ENCODE measurements at regions not wholly inside any gene's neighbourhood (a gene's known extent, or its start where the extent isn't known, plus 50 kb on each side); places are given as distances from the start of the nearest gene placed in this dataset.
"Not testable (repeated sequence)": the region's sequence is repeated elsewhere in the genome, so short reads cannot be mapped to it uniquely, and the experiment has no call there.

DNA sequence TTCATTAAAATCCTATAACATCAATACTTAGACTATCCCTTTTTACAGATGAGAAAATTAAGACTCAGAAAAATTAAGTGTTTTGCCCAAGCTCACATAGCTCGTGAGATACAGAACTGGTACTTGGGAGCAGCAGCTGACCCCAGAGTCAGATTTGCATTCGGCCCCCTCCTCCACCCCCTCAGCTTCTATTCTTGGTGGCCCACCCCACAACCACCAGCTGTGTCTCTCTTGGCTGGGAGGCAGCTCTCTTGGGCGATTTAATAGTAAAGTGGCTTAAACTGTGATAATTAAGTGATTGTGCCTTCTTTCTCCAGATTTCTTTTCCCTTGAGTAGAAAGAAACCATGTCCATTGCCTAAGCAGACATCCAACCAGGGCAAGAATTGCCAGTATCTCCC, 203.6 kb upstream of the PDZRN3 start:
- Histone ChIP-seq H3K4me3 (ENCODE audit: low read length) (no peak overlapping the region), H3K36me3 (ENCODE audit: control insufficient read depth, low read length) (no peaks in the 10 kb centered on the region), H3K27me3 (ENCODE audit: control insufficient read depth, low read length) (no peaks in the 10 kb centered on the region), H3K9me2 (replicated peaks; ENCODE audit: control insufficient read depth, low read length) (no peaks in the 10 kb centered on the region), H3K27ac (ENCODE audit: low read depth, low read length) (no peak overlapping the region), H4K20me1 (ENCODE audit: control insufficient read depth, insufficient read depth, low read depth, low read length) (no peaks in the 10 kb centered on the region), H3K79me2 (ENCODE audit: control insufficient read depth, low read length) (no peaks in the 10 kb centered on the region), H3K9me3 (ENCODE audit: control insufficient read depth, insufficient read depth, low read length) (no peaks in the 10 kb centered on the region), H3K4me1 (ENCODE audit: control insufficient read depth, low read length) (no peaks in the 10 kb centered on the region), H3K4me2 (ENCODE audit: low read length) (no peak overlapping the region), H3F3A (ENCODE audit: control insufficient read depth, insufficient read depth) (no peaks in the 10 kb centered on the region)
- TF ChIP-seq CTCF (IDR thresholded peaks at IDR 0.05; ENCODE audit: low read depth, low read length, poor library complexity, severe bottlenecking) (no peak), EZH2phosphoT487 (IDR thresholded peaks at IDR 0.05; ENCODE audit: borderline replicate concordance, low read length) (no peak)

DNA sequence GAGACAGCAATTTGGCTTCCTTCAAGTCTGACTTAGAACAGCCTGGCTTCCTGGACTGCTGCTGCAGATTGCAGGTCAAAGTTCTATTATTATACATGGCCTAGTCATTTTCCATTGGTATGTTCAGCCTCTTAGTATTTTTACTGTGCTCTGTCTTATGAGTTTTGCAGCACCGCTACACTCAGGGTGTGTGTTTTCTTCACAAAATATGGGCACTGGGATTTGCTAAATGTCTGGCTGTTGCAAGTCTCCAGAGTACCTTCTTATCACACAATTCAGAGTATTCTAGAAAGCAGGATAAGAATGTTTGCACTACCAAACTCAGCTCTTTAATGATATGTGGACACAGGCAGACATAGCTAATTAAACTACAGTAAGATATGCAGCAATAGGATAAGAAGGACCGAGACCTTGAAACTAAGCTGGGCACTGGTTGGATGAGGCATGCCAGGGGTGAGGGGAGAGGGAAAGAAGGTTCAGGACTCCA, 203.0 kb upstream of the PDZRN3 start:
- Histone ChIP-seq H3K27me3 (ENCODE audit: control insufficient read depth, low read length) (no peaks in the 10 kb centered on the region), H3K9me2 (replicated peaks; ENCODE audit: control insufficient read depth, low read length) (no peaks in the 10 kb centered on the region), H4K20me1 (ENCODE audit: control insufficient read depth, insufficient read depth, low read depth, low read length) (no peaks in the 10 kb centered on the region), H3K36me3 (ENCODE audit: control insufficient read depth, low read length) (no peaks in the 10 kb centered on the region), H3F3A (ENCODE audit: control insufficient read depth, insufficient read depth) (no peaks in the 10 kb centered on the region), H3K27ac (ENCODE audit: low read depth, low read length) (no peak overlapping the region), H3K4me1 (ENCODE audit: control insufficient read depth, low read length) (no peaks in the 10 kb centered on the region), H3K4me2 (ENCODE audit: low read length) (no peak overlapping the region), H3K9me3 (ENCODE audit: control insufficient read depth, insufficient read depth, low read length) (no peaks in the 10 kb centered on the region), H3K4me3 (ENCODE audit: low read length) (no peak overlapping the region), H3K79me2 (ENCODE audit: control insufficient read depth, low read length) (no peaks in the 10 kb centered on the region)
- TF ChIP-seq CTCF (IDR thresholded peaks at IDR 0.05; ENCODE audit: low read depth, low read length, poor library complexity, severe bottlenecking) (no peak), EZH2phosphoT487 (IDR thresholded peaks at IDR 0.05; ENCODE audit: borderline replicate concordance, low read length) (no peak)

DNA sequence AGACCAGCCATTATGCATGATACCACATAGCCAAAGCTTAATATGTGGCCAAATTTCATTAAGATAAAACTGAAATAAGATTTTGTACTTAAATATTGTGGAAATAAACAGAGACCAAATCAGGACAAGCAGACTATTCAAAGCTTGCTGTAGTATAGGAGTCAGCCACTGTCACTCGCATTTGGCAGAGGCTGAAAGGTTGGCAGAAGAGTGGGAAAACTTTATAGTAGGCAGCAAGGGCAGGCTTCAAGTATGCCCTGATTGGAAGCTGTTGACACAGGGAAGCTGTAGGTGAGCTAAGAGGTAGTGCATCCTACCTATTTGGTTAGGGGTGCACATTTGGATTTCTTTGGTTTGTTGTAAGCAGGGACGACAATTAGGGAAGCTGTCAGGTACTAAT, 202.5 kb upstream of the PDZRN3 start:
- no peaks in the 10 kb centered on the region for H3K36me3 ChIP-seq (ENCODE audit: control insufficient read depth, low read length)
- H4K20me1 ChIP-seq (ENCODE audit: control insufficient read depth, insufficient read depth, low read depth, low read length), result no peaks in the 10 kb centered on the region
- no peak overlapping the region for H3K27ac ChIP-seq (ENCODE audit: low read depth, low read length)
- H3K79me2 ChIP-seq (ENCODE audit: control insufficient read depth, low read length), result no peaks in the 10 kb centered on the region
- no peak for TF ChIP-seq EZH2phosphoT487 (IDR thresholded peaks at IDR 0.05; ENCODE audit: borderline replicate concordance, low read length)
- no peak for TF ChIP-seq CTCF (IDR thresholded peaks at IDR 0.05; ENCODE audit: low read depth, low read length, poor library complexity, severe bottlenecking)
- no peaks in the 10 kb centered on the region for H3K9me3 ChIP-seq (ENCODE audit: control insufficient read depth, insufficient read depth, low read length)
- H3K4me1 ChIP-seq (ENCODE audit: control insufficient read depth, low read length), result no peaks in the 10 kb centered on the region
- no peak overlapping the region for H3K4me3 ChIP-seq (ENCODE audit: low read length)
- H3K27me3 ChIP-seq (ENCODE audit: control insufficient read depth, low read length), result no peaks in the 10 kb centered on the region
- no peak overlapping the region for H3K4me2 ChIP-seq (ENCODE audit: low read length)
- no peaks in the 10 kb centered on the region for H3F3A ChIP-seq (ENCODE audit: control insufficient read depth, insufficient read depth)
- no peaks in the 10 kb centered on the region for H3K9me2 ChIP-seq (replicated peaks; ENCODE audit: control insufficient read depth, low read length)

GRCh38 chr3:73820896-73821295, 196.2 kb upstream of the PDZRN3 start:
- not testable (repeated sequence) for H3K4me2 ChIP-seq (ENCODE audit: low read length); H4K20me1 ChIP-seq (ENCODE audit: control insufficient read depth, insufficient read depth, low read depth, low read length); H3F3A ChIP-seq (ENCODE audit: control insufficient read depth, insufficient read depth); H3K9me3 ChIP-seq (ENCODE audit: control insufficient read depth, insufficient read depth, low read length); H3K4me1 ChIP-seq (ENCODE audit: control insufficient read depth, low read length); H3K27ac ChIP-seq (ENCODE audit: low read depth, low read length); H3K9me2 ChIP-seq (replicated peaks; ENCODE audit: control insufficient read depth, low read length); H3K4me3 ChIP-seq (ENCODE audit: low read length); H3K27me3 ChIP-seq (ENCODE audit: control insufficient read depth, low read length); H3K36me3 ChIP-seq (ENCODE audit: control insufficient read depth, low read length); H3K79me2 ChIP-seq (ENCODE audit: control insufficient read depth, low read length)
